ENCODE measurements at regions not wholly inside any gene's neighbourhood (a gene's known extent, or its start where the extent isn't known, plus 50 kb on each side); places are given as distances from the start of the nearest gene placed in this dataset.

GRCh38 chr3:188949456-188949855, 222.3 kb upstream of the TPRG1 start:
- Histone ChIP-seq H3K9me3 (ENCODE audit: control insufficient read depth, insufficient read depth, low read length) (no peaks in the 10 kb centered on the region), H3K4me3 (ENCODE audit: low read depth, low read length) (no peak overlapping the region), H3K27ac (ENCODE audit: low read depth, low read length) (no peak overlapping the region), H3K27me3 (ENCODE audit: control insufficient read depth, insufficient read depth, low read length) (no peaks in the 10 kb centered on the region)
- no peak for TF ChIP-seq CTCF (IDR thresholded peaks at IDR 0.05; ENCODE audit: low read depth, low read length)
- no peak for DNase-seq (ENCODE audit: low read depth, low spot score)
- ChIA-PET POLR2A (no interaction called here), CTCF (interaction anchor here (0.7 kb wide), 1 partner anchor 1208 kb away, joined by 3 read pairs; no protein-coding TSS in a partner anchor)

- H3K27me3 ChIP-seq (ENCODE audit: control insufficient read depth, insufficient read depth, low read length), result no peaks in the 10 kb centered on the region
- POLR2A ChIA-PET, result interaction anchor here (1.2 to 1.4 kb wide), 3 partner anchors 1204 to 1212 kb away, joined by 3 to 12 read pairs (median 8); partner anchors contain the start of gene BCL6
- no peak for DNase-seq (ENCODE audit: low read depth, low spot score)
- H3K4me3 ChIP-seq (ENCODE audit: low read depth, low read length), result no peak overlapping the region
- H3K9me3 ChIP-seq (ENCODE audit: control insufficient read depth, insufficient read depth, low read length), result no peaks in the 10 kb centered on the region
- no peak overlapping the region for H3K27ac ChIP-seq (ENCODE audit: low read depth, low read length)
- TF ChIP-seq CTCF (IDR thresholded peaks at IDR 0.05; ENCODE audit: low read depth, low read length), result no peak
- CTCF ChIA-PET, result interaction anchor here (9.4 kb wide), 1 partner anchor 1212 kb away, joined by 314 read pairs; no protein-coding TSS in a partner anchor
Measured at GRCh38 chr3:188949996-188950395, 221.8 kb upstream of the TPRG1 start.

GRCh38 chr3:188950832-188951489, 220.8 kb upstream of the TPRG1 start:
- no peaks in the 10 kb centered on the region for H3K27me3 ChIP-seq (ENCODE audit: control insufficient read depth, insufficient read depth, low read length)
- POLR2A ChIA-PET, result interaction anchor here (0.5 to 1.4 kb wide), 5 partner anchors 139 to 1213 kb away, joined by 3 to 12 read pairs (median 4); partner anchors contain the start of gene BCL6
- no peak overlapping the region for H3K4me3 ChIP-seq (ENCODE audit: low read depth, low read length)
- peak; percentile 92 for DNase-seq (ENCODE audit: low read depth, low spot score)
- CTCF ChIA-PET, result interaction anchor here (1.2 to 9.4 kb wide), 2 partner anchors 1208 to 1213 kb away, joined by 4 to 314 read pairs; no protein-coding TSS in a partner anchor
- peak overlapping the region; percentile 75 for H3K27ac ChIP-seq (ENCODE audit: low read depth, low read length)
- no peak for TF ChIP-seq CTCF (IDR thresholded peaks at IDR 0.05; ENCODE audit: low read depth, low read length)
- no peaks in the 10 kb centered on the region for H3K9me3 ChIP-seq (ENCODE audit: control insufficient read depth, insufficient read depth, low read length)

GRCh38 chr3:188951734-188952133, 220.0 kb upstream of the TPRG1 start:
- POLR2A ChIA-PET, result interaction anchor here (1.4 kb wide), 1 partner anchor 1214 kb away, joined by 12 read pairs; no protein-coding TSS in a partner anchor
- H3K27ac ChIP-seq (ENCODE audit: low read depth, low read length), result no peak overlapping the region

More at GRCh38 chr3:188951734-188952133, 220.0 kb upstream of the TPRG1 start:
- no peak for TF ChIP-seq CTCF (IDR thresholded peaks at IDR 0.05; ENCODE audit: low read depth, low read length)
- Histone ChIP-seq H3K27me3 (ENCODE audit: control insufficient read depth, insufficient read depth, low read length) (no peaks in the 10 kb centered on the region), H3K4me3 (ENCODE audit: low read depth, low read length) (no peak overlapping the region), H3K9me3 (ENCODE audit: control insufficient read depth, insufficient read depth, low read length) (no peaks in the 10 kb centered on the region)
- no peak for DNase-seq (ENCODE audit: low read depth, low spot score)
- CTCF ChIA-PET, result interaction anchor here (1.2 to 9.4 kb wide), 2 partner anchors 1209 to 1213 kb away, joined by 4 to 314 read pairs; no protein-coding TSS in a partner anchor
